ENCODE measurements at regions not wholly inside any gene's neighbourhood (a gene's known extent, or its start where the extent isn't known, plus 50 kb on each side); places are given as distances from the start of the nearest gene placed in this dataset.

- no peak overlapping the region for H3K4me2 ChIP-seq (replicated peaks; ENCODE audit: extremely low read depth, low read length, poor library complexity, severe bottlenecking)
- H4K20me1 ChIP-seq (ENCODE audit: insufficient read depth, low read length) = no peaks in the 10 kb centered on the region
- Mint-ChIP-seq H3K27ac (no peak overlapping the region), H3K27me3 (ENCODE audit: low read depth in 3 of 3) (peaks cover 0 to 2% (median 0%) of the 10 kb centered on the region in 3 donors), H3K36me3 (no peaks in the 10 kb centered on the region), H3K9me3 (peaks cover 13 to 21% (median 16%) of the 10 kb centered on the region in 7 donors), H3K4me1 (no peaks in the 10 kb centered on the region), H3K4me3 (no peak overlapping the region)
- no peaks in the 10 kb centered on the region for H3K4me1 ChIP-seq (ENCODE audit: control insufficient read depth in 1 of 2, insufficient read depth in 2 of 2, low read length in 2 of 2)
- no peak overlapping the region for H3K27ac ChIP-seq (ENCODE audit: low read depth in 1 of 2, low read length in 2 of 2)
- no peak overlapping the region for H3K4me3 ChIP-seq (replicated peaks in 1 of 3; ENCODE audit: low read depth in 2 of 3, low read length in 3 of 3)
- 100% methylated on average over 1 of the region's 3 CpGs for WGBS (ENCODE audit: insufficient coverage)
- no peaks in the 10 kb centered on the region for H3K79me2 ChIP-seq (ENCODE audit: insufficient read depth, low read length)
- peaks cover 3 to 14% of the 10 kb centered on the region in 2 donors for H3K9me3 ChIP-seq (replicated peaks in 1 of 2; ENCODE audit: control insufficient read depth in 1 of 2, insufficient read depth in 1 of 2, low read length in 2 of 2)
- DNase-seq = no peak
- H3K27me3 ChIP-seq (ENCODE audit: control insufficient read depth in 2 of 2, insufficient read depth in 2 of 2, low read length in 2 of 2) = no peaks in the 10 kb centered on the region
- intact Hi-C loops (cut with micrococcal nuclease) = no loop called here
- no peak for TF ChIP-seq CTCF (IDR thresholded peaks at IDR 0.05)
- no peak overlapping the region for H3K9ac ChIP-seq (ENCODE audit: insufficient read depth, low read length, poor library complexity, severe bottlenecking)
- no peaks in the 10 kb centered on the region for H3K36me3 ChIP-seq (replicated peaks in 1 of 2; ENCODE audit: control insufficient read depth in 1 of 2, insufficient read depth in 2 of 2, low read length in 2 of 2)
- H2AFZ ChIP-seq (ENCODE audit: insufficient read depth, low read depth, low read length, poor library complexity, severe bottlenecking) = no peak overlapping the region
Observed at GRCh38 chr11:34811858-34812257, 104.3 kb downstream of the APIP start.

- H3K4me1 ChIP-seq (ENCODE audit: control insufficient read depth in 1 of 2, insufficient read depth in 2 of 2, low read length in 2 of 2) = no peaks in the 10 kb centered on the region
- DNase-seq = no peak
- no peak overlapping the region for H3K4me2 ChIP-seq (replicated peaks; ENCODE audit: extremely low read depth, low read length, poor library complexity, severe bottlenecking)
- Mint-ChIP-seq H3K27ac (no peak overlapping the region), H3K4me3 (no peak overlapping the region), H3K9me3 (peaks cover 13 to 22% (median 16%) of the 10 kb centered on the region in 7 donors), H3K36me3 (no peaks in the 10 kb centered on the region), H3K27me3 (ENCODE audit: low read depth in 3 of 3) (peaks cover 0 to 2% (median 0%) of the 10 kb centered on the region in 3 donors), H3K4me1 (no peaks in the 10 kb centered on the region)
- H3K27ac ChIP-seq (ENCODE audit: low read depth in 1 of 2, low read length in 2 of 2) = no peak overlapping the region
- WGBS (ENCODE audit: insufficient coverage) = 80% methylated on average over 1 of the region's 2 CpGs
- intact Hi-C loops (cut with micrococcal nuclease) = no loop called here
- no peak overlapping the region for H3K9ac ChIP-seq (ENCODE audit: insufficient read depth, low read length, poor library complexity, severe bottlenecking)
- no peaks in the 10 kb centered on the region for H3K36me3 ChIP-seq (replicated peaks in 1 of 2; ENCODE audit: control insufficient read depth in 1 of 2, insufficient read depth in 2 of 2, low read length in 2 of 2)
- no peaks in the 10 kb centered on the region for H3K79me2 ChIP-seq (ENCODE audit: insufficient read depth, low read length)
- no peaks in the 10 kb centered on the region for H3K27me3 ChIP-seq (ENCODE audit: control insufficient read depth in 2 of 2, insufficient read depth in 2 of 2, low read length in 2 of 2)
- TF ChIP-seq CTCF (IDR thresholded peaks at IDR 0.05) = no peak
- H2AFZ ChIP-seq (ENCODE audit: insufficient read depth, low read depth, low read length, poor library complexity, severe bottlenecking) = no peak overlapping the region
- H3K4me3 ChIP-seq (replicated peaks in 1 of 3; ENCODE audit: low read depth in 2 of 3, low read length in 3 of 3) = no peak overlapping the region
- peaks cover 3 to 14% of the 10 kb centered on the region in 2 donors for H3K9me3 ChIP-seq (replicated peaks in 1 of 2; ENCODE audit: control insufficient read depth in 1 of 2, insufficient read depth in 1 of 2, low read length in 2 of 2)
- no peaks in the 10 kb centered on the region for H4K20me1 ChIP-seq (ENCODE audit: insufficient read depth, low read length)
Observed at GRCh38 chr11:34810107-34810562, 106.0 kb downstream of the APIP start.
